Activated T-helper 17 cell treated with anti-CD3 and anti-CD28 coated beads, Interleukin-2, amount 50 U/mL, for 72 hours (primary cell): ENCODE measurements at regions not wholly inside any gene's neighbourhood (a gene's known extent, or its start where the extent isn't known, plus 50 kb on each side); places are given as distances from the start of the nearest gene placed in this dataset.

Experiments
- ATAC-seq: fragments of 150-1000 bp; cut with Tn5 transposase; replicated peaks from 2 replicates; pipeline ENCODE4 v1.10.0; 2021; ENCODE audit warnings: mild to moderate bottlenecking, moderate library complexity
- H3K27ac Mint-ChIP-seq: one replicate; pipeline ENCODE4 v1.8.0; 2022; ENCODE audit warnings: mixed read lengths
- H3K27me3 Mint-ChIP-seq: one replicate; pipeline ENCODE4 v1.8.0; 2022; ENCODE audit warnings: mixed read lengths
- H3K36me3 Mint-ChIP-seq: one replicate; pipeline ENCODE4 v1.8.0; 2022; ENCODE audit warnings: low read depth, mild to moderate bottlenecking, mixed read lengths
- H3K4me1 Mint-ChIP-seq: one replicate; pipeline ENCODE4 v1.8.0; 2022; ENCODE audit warnings: mixed read lengths
- H3K4me3 Mint-ChIP-seq: one replicate; pipeline ENCODE4 v1.8.0; 2022; ENCODE audit warnings: mild to moderate bottlenecking, mixed read lengths
- H3K9me3 Mint-ChIP-seq: one replicate; pipeline ENCODE4 v1.8.0; 2022; ENCODE audit warnings: mixed read lengths

DNA sequence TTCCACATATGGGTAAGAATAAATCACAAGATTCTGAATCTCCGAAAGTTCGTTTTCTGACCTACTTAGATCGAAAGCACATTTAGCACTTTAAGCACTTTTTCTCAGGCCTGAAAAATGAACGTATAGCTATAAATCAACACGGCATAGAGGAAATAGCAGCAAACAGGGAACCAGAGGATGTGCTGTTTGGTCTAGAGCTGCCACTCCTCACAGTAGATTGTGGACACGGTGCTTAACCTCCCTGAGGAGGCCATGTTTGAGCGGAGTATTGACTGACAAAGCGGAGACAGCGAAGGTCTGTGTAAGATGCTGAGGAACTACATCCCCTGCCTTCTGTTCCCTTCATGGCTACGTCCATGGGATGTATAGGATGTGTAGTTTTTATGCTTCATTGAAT, 452.8 kb upstream of the NCAM2 start:
- Mint-ChIP-seq H3K27ac (no peak overlapping the region), H3K27me3 (no peaks in the 10 kb centered on the region), H3K4me3 (no peak overlapping the region), H3K9me3 (peaks cover 7% of the 10 kb centered on the region), H3K4me1 (no peaks in the 10 kb centered on the region), H3K36me3 (no peaks in the 10 kb centered on the region)
- ATAC-seq = no peak

DNA sequence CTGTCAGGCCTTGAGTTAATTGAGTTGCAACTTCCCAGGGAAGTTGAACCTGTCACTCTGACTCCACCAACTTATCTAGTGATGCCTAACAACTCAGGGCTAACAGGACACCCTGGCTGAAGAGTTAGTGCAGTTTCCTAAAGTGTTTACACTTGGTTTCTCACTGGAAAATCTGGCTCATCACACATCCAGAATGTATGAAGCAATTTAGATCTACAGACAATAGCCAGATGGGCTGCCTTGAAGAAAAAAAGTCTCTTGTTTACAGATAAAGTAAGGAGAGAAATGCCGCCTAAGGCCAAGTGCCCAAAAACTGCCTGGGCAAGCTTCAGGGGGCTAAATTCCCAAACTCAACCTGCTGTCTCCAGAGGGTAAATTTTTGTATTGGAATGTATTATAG, 446.3 kb upstream of the NCAM2 start:
- peaks cover 4% of the 10 kb centered on the region for H3K9me3 Mint-ChIP-seq
- no peak overlapping the region for H3K4me3 Mint-ChIP-seq
- no peaks in the 10 kb centered on the region for H3K27me3 Mint-ChIP-seq
- H3K36me3 Mint-ChIP-seq = no peaks in the 10 kb centered on the region
- no peaks in the 10 kb centered on the region for H3K4me1 Mint-ChIP-seq
- ATAC-seq = no peak
- no peak overlapping the region for H3K27ac Mint-ChIP-seq

DNA sequence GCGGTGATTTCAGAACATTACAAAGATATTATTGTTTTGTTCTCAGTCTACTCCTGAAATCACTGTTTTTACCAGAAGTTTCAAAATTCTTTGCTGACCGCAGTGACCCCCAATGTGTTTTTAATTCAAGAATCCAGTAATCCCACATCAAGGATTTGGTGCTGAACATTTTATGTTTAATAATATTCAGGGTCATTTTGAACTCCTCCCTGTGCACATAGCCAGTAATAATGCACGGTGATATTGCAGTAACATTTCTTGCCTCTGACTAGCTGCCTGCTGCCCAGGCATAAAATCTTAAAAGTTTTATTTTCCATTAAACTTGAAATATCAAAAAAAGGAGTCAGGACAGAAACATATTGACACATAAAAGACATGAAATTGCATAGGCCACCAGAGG, 443.4 kb upstream of the NCAM2 start:
- no peak overlapping the region for H3K27ac Mint-ChIP-seq
- H3K27me3 Mint-ChIP-seq = no peaks in the 10 kb centered on the region
- no peaks in the 10 kb centered on the region for H3K9me3 Mint-ChIP-seq
- ATAC-seq = no peak
- H3K4me3 Mint-ChIP-seq = no peak overlapping the region
- H3K36me3 Mint-ChIP-seq = no peaks in the 10 kb centered on the region
- no peaks in the 10 kb centered on the region for H3K4me1 Mint-ChIP-seq

DNA sequence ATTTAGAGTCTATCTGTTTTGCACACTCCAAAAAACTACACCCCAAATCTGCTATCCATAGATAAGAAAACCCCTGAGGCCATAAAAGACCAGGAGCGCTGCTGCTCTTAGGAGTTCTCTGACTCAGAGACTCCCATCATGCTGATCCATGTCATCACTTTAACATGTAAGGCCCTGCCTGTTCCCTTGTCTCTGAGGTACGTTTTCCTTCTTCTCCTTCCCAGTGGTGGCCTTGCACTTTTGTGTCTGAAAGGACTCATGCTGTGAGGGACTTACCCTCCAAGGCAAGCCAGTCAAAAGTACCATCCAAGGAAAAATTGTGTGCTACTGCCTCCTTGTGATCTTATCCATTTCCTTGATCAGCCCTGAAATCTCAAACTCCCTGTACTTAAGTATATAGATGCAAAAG, 427.4 kb upstream of the NCAM2 start:
- H3K9me3 Mint-ChIP-seq = no peaks in the 10 kb centered on the region
- no peaks in the 10 kb centered on the region for H3K4me1 Mint-ChIP-seq
- no peak for ATAC-seq
- H3K27ac Mint-ChIP-seq = no peak overlapping the region
- H3K27me3 Mint-ChIP-seq = no peaks in the 10 kb centered on the region
- no peak overlapping the region for H3K4me3 Mint-ChIP-seq
- no peaks in the 10 kb centered on the region for H3K36me3 Mint-ChIP-seq

DNA sequence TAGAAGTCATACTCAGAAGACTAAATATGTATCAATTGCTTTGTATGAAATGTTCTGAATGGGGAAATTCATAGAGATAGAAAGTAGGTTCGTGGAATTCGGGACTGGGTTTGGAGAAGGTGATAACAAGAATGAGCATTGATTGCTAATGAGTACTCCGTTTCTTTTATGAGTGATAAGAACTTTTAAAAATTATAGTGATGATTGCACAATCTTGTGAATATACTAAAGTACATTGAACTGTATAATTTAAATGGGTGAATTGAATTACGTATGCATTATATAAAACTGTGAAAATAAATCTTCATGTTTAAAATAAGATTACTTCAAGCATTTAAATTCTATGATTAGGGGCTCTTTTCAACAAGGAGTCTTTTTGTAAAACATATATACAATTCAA, 425.6 kb upstream of the NCAM2 start:
- H3K27ac Mint-ChIP-seq = no peak overlapping the region
- no peaks in the 10 kb centered on the region for H3K4me1 Mint-ChIP-seq
- no peak for ATAC-seq
- no peak overlapping the region for H3K4me3 Mint-ChIP-seq
- no peaks in the 10 kb centered on the region for H3K27me3 Mint-ChIP-seq
- no peaks in the 10 kb centered on the region for H3K36me3 Mint-ChIP-seq
- no peaks in the 10 kb centered on the region for H3K9me3 Mint-ChIP-seq

DNA sequence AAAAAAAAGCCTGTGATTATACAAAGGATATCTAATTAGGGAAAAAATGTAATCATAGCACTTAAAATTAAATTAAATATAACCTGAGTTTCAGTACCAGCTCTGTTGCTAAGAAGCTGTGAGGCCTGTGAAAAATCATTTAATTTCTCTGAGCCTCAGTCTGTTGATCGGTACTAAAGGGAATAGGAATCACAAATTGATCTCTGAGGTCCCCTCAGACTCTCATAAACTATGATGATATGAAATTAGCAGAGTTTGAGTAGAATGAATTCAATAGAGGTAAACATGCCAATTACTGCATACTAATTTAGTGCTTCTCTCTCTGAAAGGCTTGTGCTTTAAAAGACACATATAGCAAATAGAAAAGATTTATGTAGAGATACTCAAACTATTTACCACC, 416.8 kb upstream of the NCAM2 start:
- H3K4me1 Mint-ChIP-seq = no peaks in the 10 kb centered on the region
- H3K4me3 Mint-ChIP-seq = no peak overlapping the region
- ATAC-seq = no peak
- H3K9me3 Mint-ChIP-seq = peaks cover 3% of the 10 kb centered on the region
- H3K27ac Mint-ChIP-seq = no peak overlapping the region
- H3K36me3 Mint-ChIP-seq = no peaks in the 10 kb centered on the region
- no peaks in the 10 kb centered on the region for H3K27me3 Mint-ChIP-seq

DNA sequence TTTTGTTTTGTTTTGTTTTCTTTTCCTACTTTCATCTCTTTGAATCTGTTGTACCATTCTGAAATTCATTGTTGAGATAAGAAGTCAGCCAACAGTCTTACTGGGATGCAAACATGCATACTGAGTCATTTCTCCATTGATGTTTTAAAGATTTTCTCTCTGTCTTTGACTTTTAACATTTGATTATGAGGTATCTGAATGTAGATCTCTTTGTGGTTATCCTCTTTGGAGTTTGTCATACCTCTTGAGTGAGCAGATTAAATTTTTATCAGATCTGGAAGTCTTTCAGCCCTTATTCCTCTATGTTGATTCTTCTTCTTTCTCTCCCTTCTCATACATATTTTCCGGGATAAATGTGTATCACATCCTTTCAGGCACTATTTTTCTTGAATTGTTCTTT, 406.9 kb upstream of the NCAM2 start:
- Mint-ChIP-seq H3K4me1 (no peaks in the 10 kb centered on the region), H3K36me3 (no peaks in the 10 kb centered on the region), H3K9me3 (peaks cover 12% of the 10 kb centered on the region), H3K4me3 (no peak overlapping the region), H3K27me3 (no peaks in the 10 kb centered on the region), H3K27ac (no peak overlapping the region)
- ATAC-seq = peak; percentile 62

DNA sequence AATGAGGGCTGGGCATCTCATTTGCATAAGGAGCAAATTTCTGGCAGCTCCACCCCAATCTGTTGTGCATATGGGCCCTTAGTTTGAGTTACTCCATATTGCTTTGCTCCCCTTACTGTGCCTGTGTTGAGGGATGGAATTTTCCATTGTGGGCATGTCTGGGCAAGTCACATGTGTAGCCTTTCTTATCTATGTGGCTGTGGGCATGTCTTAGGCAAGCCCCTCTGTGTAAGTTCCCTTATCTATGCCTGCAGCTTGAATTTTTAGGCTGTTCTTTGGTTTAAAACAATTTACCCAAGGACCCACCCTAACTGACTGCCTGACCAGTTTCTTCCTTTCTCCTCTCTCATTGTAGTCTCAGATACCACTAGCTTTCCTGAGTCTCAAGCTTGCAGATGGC, 405.7 kb upstream of the NCAM2 start:
- Mint-ChIP-seq H3K36me3 (no peaks in the 10 kb centered on the region), H3K27ac (no peak overlapping the region), H3K9me3 (peaks cover 12% of the 10 kb centered on the region), H3K4me3 (no peak overlapping the region), H3K27me3 (no peaks in the 10 kb centered on the region), H3K4me1 (no peaks in the 10 kb centered on the region)
- no peak for ATAC-seq

DNA sequence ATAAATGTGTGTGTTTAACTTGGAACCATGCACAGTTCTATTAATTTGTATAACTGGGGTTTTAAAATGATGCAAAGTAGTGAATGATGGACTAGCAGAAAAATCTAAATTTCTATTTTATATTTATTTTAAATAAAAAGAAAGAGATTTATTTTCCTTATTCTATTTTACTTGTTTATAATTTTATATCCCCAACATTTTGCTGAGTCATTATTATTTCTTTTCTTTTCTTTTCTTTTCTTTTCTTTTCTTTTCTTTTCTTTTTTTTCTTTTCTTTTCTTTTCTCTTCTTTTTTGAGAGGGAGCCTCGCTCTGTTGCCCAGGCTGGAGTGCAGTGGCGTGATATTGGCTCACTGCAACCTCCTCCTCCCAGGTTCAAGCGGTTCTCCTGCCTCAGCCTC, 395.0 kb upstream of the NCAM2 start:
- peaks cover 6% of the 10 kb centered on the region for H3K9me3 Mint-ChIP-seq
- H3K4me3 Mint-ChIP-seq = no peak overlapping the region
- no peaks in the 10 kb centered on the region for H3K4me1 Mint-ChIP-seq
- H3K27me3 Mint-ChIP-seq = no peaks in the 10 kb centered on the region
- H3K36me3 Mint-ChIP-seq = no peaks in the 10 kb centered on the region
- ATAC-seq = no peak
- no peak overlapping the region for H3K27ac Mint-ChIP-seq

DNA sequence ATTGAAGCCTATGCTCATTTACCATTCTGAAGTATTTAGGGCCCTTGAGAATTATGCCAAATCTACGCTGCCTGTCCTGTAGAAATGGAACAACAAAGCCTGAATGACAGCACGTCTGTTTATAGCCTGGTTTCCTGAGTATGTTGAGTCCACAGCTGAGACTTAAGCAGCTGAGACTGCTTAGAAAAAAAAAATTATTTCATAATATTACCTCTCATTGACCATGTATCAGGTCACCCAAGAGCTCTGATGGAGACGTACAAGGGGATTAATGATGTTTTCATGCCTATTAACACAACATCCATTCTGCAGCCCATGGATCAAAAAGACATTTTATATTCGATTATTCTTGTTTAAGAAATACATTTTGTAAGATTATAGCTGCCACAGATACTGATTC, 387.2 kb upstream of the NCAM2 start:
- Mint-ChIP-seq H3K27me3 (no peaks in the 10 kb centered on the region), H3K4me3 (no peak overlapping the region), H3K27ac (no peak overlapping the region), H3K4me1 (no peaks in the 10 kb centered on the region), H3K9me3 (peaks cover 6% of the 10 kb centered on the region), H3K36me3 (no peaks in the 10 kb centered on the region)
- no peak for ATAC-seq

DNA sequence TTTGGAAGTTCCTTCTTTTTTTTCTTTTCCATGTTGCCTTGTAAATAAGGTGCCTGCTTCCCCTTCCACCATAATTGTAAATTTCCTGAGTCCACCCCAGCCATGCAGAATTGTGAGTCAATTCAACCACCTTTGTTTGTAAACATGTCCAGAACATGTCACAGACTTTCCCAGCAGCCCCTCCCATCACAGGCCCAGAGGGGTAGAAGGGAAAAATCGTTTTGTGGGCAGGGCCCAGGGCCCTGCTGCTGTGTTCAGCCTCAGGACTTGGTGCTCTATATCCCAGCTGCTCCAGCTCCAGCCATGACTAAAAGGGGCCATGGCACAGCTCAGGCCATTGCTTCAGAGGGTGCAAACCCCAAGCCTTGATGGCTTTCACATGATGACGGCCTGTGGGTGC, 384.6 kb upstream of the NCAM2 start:
- Mint-ChIP-seq H3K27ac (no peak overlapping the region), H3K4me1 (no peaks in the 10 kb centered on the region), H3K27me3 (no peaks in the 10 kb centered on the region), H3K36me3 (no peaks in the 10 kb centered on the region), H3K9me3 (peaks cover 5% of the 10 kb centered on the region), H3K4me3 (no peak overlapping the region)
- no peak for ATAC-seq

DNA sequence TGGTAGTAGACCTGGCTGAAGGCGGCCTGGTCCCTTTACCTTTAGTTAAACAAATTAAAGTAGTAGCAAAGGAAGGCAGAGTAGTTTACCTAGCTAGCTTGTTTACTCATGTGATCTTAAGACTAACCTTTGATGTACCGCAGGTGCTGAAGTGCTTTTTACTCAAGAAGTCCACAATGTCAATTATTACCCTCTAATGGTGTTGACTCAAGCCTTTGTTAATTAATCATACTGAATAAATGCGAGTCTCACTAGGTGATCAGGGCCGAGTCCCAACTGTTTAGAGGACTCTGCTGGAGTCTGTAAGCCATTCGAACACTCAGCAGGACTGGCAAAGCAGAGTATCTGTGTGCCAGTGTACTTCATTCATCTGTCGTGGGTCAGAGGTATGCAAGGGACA, 381.1 kb upstream of the NCAM2 start:
- Mint-ChIP-seq H3K27me3 (no peaks in the 10 kb centered on the region), H3K9me3 (peaks cover 5% of the 10 kb centered on the region), H3K27ac (no peak overlapping the region), H3K4me3 (no peak overlapping the region), H3K4me1 (no peaks in the 10 kb centered on the region), H3K36me3 (no peaks in the 10 kb centered on the region)
- ATAC-seq = no peak

DNA sequence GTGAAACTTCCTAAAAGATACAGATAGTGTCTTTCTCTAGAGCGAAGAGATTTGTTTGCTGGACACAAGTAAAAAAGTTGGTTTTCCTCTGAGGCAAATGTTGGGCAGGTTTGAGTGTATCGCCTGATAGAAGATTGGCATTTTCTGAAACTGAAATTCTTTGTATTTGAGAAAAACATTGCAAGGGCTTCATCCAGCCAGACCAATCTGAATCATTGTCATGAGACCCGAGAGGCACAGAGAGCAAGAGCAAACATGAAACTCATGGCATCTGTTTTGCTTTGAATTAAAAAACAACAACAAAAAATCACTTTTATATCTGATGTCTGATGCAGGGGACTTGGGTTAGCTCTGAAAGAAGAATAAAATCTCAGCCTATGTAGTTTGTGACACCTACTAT, 379.3 kb upstream of the NCAM2 start:
- no peaks in the 10 kb centered on the region for H3K4me1 Mint-ChIP-seq
- H3K27me3 Mint-ChIP-seq = no peaks in the 10 kb centered on the region
- ATAC-seq = no peak
- H3K36me3 Mint-ChIP-seq = no peaks in the 10 kb centered on the region
- H3K9me3 Mint-ChIP-seq = peaks cover 6% of the 10 kb centered on the region
- no peak overlapping the region for H3K4me3 Mint-ChIP-seq
- no peak overlapping the region for H3K27ac Mint-ChIP-seq

DNA sequence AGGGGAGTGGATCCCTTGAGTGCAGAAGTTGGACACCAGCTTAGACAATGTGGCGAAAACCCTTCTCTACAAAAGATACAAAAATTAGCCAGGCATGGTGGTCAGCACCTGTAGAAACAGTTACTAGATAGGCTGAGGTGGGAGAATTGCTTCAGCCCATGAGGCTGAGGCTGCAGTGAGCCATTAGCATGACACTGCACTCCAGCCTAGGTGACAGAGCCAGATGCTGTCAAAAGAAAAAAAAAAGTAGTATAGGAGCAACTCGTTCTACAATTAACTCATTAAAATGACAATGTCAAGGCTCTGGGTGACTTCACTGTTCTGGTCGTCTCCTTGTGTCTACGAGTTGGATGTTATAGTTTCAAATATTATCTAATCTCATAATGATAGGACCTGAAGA, 370.6 kb upstream of the NCAM2 start:
- no peak overlapping the region for H3K4me3 Mint-ChIP-seq
- H3K4me1 Mint-ChIP-seq = no peaks in the 10 kb centered on the region
- H3K27ac Mint-ChIP-seq = no peak overlapping the region
- ATAC-seq = no peak
- H3K9me3 Mint-ChIP-seq = peaks cover 12% of the 10 kb centered on the region
- H3K36me3 Mint-ChIP-seq = no peaks in the 10 kb centered on the region
- H3K27me3 Mint-ChIP-seq = no peaks in the 10 kb centered on the region

DNA sequence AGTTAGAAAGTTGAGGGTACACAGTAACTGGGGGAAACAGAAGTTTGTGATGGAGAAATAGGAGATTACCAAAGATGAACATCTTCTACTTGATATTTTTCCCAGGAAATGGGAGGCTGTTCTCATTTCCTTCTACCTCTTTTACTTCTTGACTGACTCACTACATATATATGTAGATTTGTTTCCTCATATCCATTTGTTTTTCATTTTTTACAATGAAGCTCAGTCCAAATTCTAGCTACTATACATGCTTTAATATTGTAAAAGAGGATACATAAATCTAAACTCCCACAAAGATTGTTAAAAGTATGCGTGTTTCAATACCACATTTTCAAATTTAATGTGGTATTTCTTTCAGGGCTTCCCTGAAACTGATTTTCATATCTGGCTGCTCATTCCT, 366.6 kb upstream of the NCAM2 start:
- Mint-ChIP-seq H3K36me3 (no peaks in the 10 kb centered on the region), H3K27me3 (no peaks in the 10 kb centered on the region), H3K27ac (no peak overlapping the region), H3K4me3 (no peak overlapping the region), H3K9me3 (peaks cover 4% of the 10 kb centered on the region), H3K4me1 (no peaks in the 10 kb centered on the region)
- no peak for ATAC-seq

DNA sequence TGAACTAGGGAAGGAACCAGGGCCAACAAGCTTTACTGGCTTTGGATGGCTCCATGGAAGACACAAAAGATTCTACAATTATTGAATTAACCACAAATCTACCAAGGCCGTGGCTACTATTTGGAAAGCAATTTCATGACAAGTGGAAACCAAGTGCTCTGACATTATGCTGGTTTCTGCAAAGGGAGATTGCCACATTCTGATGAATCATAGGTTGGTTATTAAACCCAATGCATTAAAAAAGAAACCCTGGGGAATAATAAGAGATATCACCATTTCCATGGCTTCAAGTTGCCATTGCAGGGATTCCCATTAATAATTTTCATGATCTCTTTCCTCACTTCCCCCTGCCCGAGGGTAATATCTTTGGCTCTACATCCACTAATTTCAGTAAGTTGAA, 359.2 kb upstream of the NCAM2 start:
- peaks cover 13% of the 10 kb centered on the region for H3K9me3 Mint-ChIP-seq
- ATAC-seq = no peak
- H3K4me1 Mint-ChIP-seq = no peaks in the 10 kb centered on the region
- no peaks in the 10 kb centered on the region for H3K36me3 Mint-ChIP-seq
- no peak overlapping the region for H3K4me3 Mint-ChIP-seq
- no peaks in the 10 kb centered on the region for H3K27me3 Mint-ChIP-seq
- no peak overlapping the region for H3K27ac Mint-ChIP-seq
